GM08714 (cell line): ENCODE measurements at regions not wholly inside any gene's neighbourhood (a gene's known extent, or its start where the extent isn't known, plus 50 kb on each side); places are given as distances from the start of the nearest gene placed in this dataset.

Experiments used
- H3K4me3 ChIP-seq: fragments of 200-500 bp; sonication (Bioruptor generic); 2 replicates; pipeline ENCODE4 v1.5.1; 2014; ENCODE audit warnings: mild to moderate bottlenecking, low read length, inconsistent platforms
- ZNF274 ChIP-seq: IDR thresholded peaks from 2 replicates; pipeline ENCODE4 v1.6.1; 2012; ENCODE audit warnings: mild to moderate bottlenecking, low read depth, low read length

DNA sequence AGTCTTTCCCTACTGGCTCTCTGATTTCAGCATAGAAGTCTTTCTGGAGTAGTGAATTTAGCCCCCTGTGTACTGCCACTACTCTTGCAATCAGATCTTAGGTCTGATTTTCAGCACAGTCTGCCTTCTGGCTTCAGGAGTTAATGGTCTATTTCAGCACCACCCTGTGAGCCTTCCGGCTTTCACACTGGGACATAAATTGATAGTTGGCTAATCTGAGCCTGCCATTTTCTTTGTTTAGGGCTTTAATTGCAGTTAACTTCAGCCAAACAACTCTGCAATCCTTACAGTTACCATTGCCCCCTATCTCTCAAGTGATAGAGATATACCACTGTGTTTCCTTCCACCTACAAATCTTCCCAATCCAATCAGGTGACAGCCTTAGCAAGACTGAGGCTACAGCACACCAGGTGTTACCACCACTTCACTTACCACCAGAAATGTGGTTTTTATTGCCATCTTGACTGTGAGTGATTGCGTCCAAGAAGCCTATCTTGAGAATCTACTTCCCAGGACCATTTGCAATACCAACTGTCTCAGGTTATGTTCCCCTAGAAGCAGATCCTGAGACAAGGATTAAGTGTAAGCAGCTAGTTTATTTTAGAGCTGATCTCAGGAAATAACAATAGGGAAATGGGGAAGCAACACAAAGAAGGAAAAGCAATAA is 51.9 kb upstream of the NEK6 start:
- TF ChIP-seq ZNF274 = no peak
- H3K4me3 ChIP-seq = no peak overlapping the region

DNA sequence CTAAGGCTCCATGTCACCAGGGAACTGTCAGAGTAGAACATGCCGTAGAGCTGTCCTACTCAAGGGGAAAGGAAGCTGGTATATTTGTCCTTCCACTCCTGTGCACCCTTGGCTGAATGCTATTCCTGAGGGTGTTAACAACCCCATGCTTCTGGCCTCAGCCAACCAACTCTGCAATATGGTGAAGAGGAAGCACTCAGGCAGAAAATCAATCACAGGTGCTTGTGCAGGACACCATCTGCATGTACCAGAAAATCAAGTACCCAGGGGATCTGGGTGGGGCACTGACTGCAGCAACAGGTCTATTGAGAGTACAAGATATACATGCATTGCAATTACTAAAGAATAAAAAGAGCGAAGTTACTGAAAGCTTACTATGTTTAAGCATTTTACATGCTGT is 51.4 kb upstream of the NEK6 start:
- no peak for TF ChIP-seq ZNF274
- H3K4me3 ChIP-seq = no peak overlapping the region
